SK-N-MC (cell line): ENCODE measurements at regions not wholly inside any gene's neighbourhood (a gene's known extent, or its start where the extent isn't known, plus 50 kb on each side); places are given as distances from the start of the nearest gene placed in this dataset.

Source experiments
- DNase-seq: peaks from one replicate; pipeline ENCODE4 v3.0.0-alpha.2; 2011; ENCODE audit warnings: low read depth, low spot score
- H3K27ac ChIP-seq: fragments of 200-600 bp; sonication (generic); 2 replicates; pipeline ENCODE4 v1.5.1; 2016; ENCODE audit warnings: mixed run types
- H3K36me3 ChIP-seq: fragments of 200-600 bp; sonication (generic); 2 replicates; pipeline ENCODE4 v1.6.1; 2017; ENCODE audit warnings: antibody characterized with exemption, low read length, mixed read lengths; ENCODE audit not compliant: insufficient read depth
- H3K4me3 ChIP-seq: fragments of 200-600 bp; sonication (generic); 2 replicates; pipeline ENCODE4 v1.5.1; 2016
- H3K9ac ChIP-seq: fragments of 200-600 bp; sonication (generic); 2 replicates; pipeline ENCODE4 v1.8.0; 2017; ENCODE audit warnings: mixed run types, mixed read lengths; ENCODE audit not compliant: insufficient read length
- H3K9me3 ChIP-seq: fragments of 200-600 bp; sonication (generic); 2 replicates; pipeline ENCODE4 v1.6.1; 2017; ENCODE audit warnings: low read depth, mild to moderate bottlenecking, antibody characterized with exemption, low read length, moderate library complexity, mixed read lengths
- EZH2 ChIP-seq: fragments of 200-600 bp; sonication (generic); IDR thresholded peaks from one replicate; pipeline ENCODE4 v1.6.1; 2017; ENCODE audit warnings: antibody characterized with exemption
- FOXP2 ChIP-seq: optimal IDR thresholded peaks from 2 replicates; pipeline ENCODE3; 2011; ENCODE audit warnings: mild to moderate bottlenecking, moderate library complexity; ENCODE audit not compliant: insufficient read depth; ENCODE audit errors: extremely low read length, control extremely low read depth
- POLR2AphosphoS5 ChIP-seq: IDR thresholded peaks from 2 replicates; pipeline ENCODE4 v1.6.1; 2012; ENCODE audit warnings: mild to moderate bottlenecking, low read depth, low read length, borderline replicate concordance

DNA sequence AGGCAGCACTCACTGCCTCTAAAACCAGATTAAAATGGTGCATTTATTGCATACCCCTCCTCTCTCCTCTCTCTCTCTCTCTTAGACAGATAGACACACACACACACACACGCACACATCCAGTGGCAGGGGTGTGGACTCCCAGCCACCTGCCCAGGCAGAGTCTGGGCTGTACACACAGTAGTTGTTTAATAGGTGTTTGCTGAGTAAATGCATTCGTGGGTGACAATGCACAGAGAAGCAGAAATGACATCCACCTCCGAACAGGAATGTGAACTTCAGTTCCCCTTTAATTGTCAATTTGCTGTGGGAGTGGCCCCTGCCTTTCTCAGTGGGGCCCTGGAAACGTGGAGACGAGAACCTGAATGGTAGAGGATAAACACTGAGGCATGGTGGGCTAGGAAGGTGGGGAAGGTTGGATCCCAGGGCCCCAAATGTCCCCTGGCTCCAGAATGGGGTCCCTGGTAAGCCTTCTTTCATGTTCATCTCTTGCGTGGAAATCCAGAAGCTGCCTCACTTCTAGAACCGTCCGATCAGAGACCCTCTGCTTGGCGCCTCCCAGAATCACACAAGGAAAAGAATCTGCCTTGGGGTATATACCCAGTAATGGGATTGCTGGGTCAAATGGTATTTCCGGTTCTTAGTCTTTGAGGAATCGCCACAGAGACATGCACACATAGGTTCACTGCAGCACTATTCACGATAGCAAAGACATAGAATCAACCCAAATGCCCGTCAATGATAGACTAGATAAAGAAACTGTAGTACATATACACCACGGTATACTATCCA, 58.5 kb upstream of the ECHDC3 start:
- TF ChIP-seq POLR2AphosphoS5 (no peak), EZH2 (no peak), FOXP2 (no peak)
- no peak overlapping the region for H3K4me3 ChIP-seq
- no peaks in the 10 kb centered on the region for H3K36me3 ChIP-seq
- no peak for DNase-seq
- no peaks in the 10 kb centered on the region for H3K9me3 ChIP-seq
- no peak overlapping the region for H3K9ac ChIP-seq
- no peak overlapping the region for H3K27ac ChIP-seq

DNA sequence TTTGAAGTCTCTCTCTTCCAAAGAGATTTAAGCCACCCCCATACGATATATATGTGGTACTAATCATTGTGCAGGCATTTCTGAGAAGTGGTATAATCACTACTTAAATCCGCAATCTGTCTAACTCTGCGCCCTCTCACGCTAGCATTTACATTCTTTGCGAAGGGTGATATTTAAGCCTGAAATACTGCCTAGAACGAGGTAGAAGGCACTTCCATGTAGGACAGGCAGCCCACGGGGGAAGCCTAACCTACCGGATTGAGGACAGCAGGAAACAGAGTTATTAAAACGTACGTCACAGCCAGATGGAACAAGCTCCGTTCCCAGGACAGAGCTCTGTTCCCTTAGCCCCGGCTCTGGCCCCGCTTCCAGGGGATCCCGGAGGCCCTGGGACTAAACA, 59.3 kb upstream of the ECHDC3 start:
- DNase-seq, result no peak
- Histone ChIP-seq H3K9ac (no peak overlapping the region), H3K9me3 (no peaks in the 10 kb centered on the region), H3K27ac (no peak overlapping the region), H3K4me3 (no peak overlapping the region), H3K36me3 (no peaks in the 10 kb centered on the region)
- no peak for TF ChIP-seq FOXP2
- TF ChIP-seq EZH2, result no peak
- TF ChIP-seq POLR2AphosphoS5, result no peak

DNA sequence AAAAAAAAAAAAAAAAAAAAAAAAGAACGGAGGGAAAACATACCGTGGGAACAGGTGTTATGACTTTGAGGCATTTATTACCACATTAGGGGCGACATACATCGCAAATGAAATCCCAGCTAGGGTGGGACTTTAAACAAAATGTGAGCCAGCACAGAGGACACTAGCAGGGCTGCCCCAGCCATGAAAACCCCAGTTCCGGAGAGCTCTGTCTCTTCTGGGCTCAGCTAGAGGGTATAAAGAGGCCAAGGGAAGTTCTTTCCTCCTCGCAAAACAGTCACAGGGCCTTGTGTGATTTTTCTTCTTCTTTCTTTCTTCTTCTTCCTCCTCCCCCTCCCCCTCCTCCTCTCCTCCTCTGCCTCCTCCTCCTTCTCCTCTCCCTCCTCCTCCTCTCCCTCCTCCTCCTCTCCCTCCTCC, 59.9 kb upstream of the ECHDC3 start:
- H3K9ac ChIP-seq, result no peak overlapping the region
- no peak overlapping the region for H3K27ac ChIP-seq
- H3K9me3 ChIP-seq, result no peaks in the 10 kb centered on the region
- DNase-seq, result no peak
- no peak for TF ChIP-seq EZH2
- no peak for TF ChIP-seq FOXP2
- H3K4me3 ChIP-seq, result no peak overlapping the region
- no peaks in the 10 kb centered on the region for H3K36me3 ChIP-seq

DNA sequence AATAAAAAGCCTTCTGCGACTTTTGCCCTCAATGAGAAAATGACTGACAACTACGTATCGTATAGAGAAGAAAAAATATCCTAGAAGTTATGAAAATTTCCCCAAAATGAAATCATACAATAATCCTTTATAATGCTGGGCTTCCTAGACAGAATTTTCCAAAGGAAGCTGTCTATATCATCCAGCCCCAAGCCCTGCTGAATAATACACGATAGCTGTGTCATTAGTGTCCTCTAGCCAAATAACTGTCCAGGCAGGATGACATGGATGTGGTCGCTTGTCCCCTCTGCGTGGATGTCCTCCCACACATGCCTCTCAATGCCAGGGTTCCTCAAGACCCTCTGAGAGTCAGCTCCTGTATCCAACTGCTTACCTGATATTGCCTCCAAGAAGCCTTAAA, 61.7 kb upstream of the ECHDC3 start:
- no peaks in the 10 kb centered on the region for H3K9me3 ChIP-seq
- no peak overlapping the region for H3K4me3 ChIP-seq
- no peak overlapping the region for H3K27ac ChIP-seq
- TF ChIP-seq POLR2AphosphoS5 (no peak), EZH2 (no peak), FOXP2 (no peak)
- H3K9ac ChIP-seq, result no peak overlapping the region
- no peaks in the 10 kb centered on the region for H3K36me3 ChIP-seq
- DNase-seq, result no peak

DNA sequence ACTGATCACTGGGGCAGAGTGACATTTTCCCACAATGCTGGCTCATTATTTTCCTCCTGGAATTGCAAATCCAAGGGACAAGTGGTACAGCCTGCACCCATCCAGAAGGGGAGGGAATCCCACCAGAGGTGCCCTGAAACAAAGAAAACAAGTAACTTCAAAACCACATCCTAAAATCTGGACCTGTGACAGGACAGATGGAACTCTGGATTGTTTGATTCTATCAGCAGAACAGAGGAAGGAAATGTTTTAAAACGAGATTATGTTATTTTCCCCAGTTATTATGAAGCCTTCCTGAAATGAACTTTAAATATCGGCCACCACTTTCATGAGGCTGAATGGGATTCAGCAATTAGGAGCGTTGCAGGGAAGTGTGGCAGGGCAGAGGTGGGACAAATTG, 62.2 kb upstream of the ECHDC3 start:
- Histone ChIP-seq H3K9ac (no peak overlapping the region), H3K27ac (no peak overlapping the region), H3K4me3 (no peak overlapping the region), H3K9me3 (no peaks in the 10 kb centered on the region), H3K36me3 (no peaks in the 10 kb centered on the region)
- no peak for TF ChIP-seq EZH2
- no peak for TF ChIP-seq POLR2AphosphoS5
- no peak for TF ChIP-seq FOXP2
- no peak for DNase-seq

DNA sequence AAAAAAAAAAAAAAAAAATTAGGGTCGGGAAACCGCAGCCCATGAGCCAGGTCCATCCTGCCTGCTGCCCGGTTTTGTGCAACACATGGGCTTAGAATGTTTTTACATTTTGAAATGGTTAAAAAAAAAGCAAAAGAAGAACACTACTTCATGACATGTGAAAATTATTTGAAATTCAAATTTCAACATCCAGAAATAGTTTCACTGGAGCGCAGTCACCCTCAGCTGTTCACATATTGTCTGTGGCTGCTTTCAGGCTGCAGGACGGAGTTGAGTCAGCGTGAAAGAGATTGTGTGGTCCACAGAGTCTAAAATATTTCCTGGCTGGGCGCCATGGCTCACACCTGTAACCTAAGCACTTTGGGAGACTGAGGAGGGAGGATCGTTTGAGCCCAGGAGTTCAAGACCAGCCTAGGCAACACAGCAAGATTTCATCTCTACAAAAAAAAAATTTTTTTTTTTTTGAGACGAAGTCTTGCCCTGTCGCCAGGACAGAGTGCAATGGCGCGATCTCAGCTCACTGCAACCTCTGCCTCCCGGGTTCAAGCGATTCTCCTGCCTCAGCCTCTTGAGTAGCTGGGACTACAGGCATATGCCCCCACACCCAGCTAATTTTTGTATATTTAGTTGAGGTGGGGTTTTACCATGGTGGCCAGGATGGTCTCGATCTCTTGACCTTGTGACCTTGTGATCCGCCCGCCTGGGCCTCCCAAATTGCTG, 63.9 kb upstream of the ECHDC3 start:
- no peak for DNase-seq
- Histone ChIP-seq H3K9me3 (no peaks in the 10 kb centered on the region), H3K9ac (no peak overlapping the region), H3K27ac (no peak overlapping the region), H3K36me3 (no peaks in the 10 kb centered on the region), H3K4me3 (no peak overlapping the region)
- TF ChIP-seq POLR2AphosphoS5, result no peak
- no peak for TF ChIP-seq EZH2
- TF ChIP-seq FOXP2, result no peak

DNA sequence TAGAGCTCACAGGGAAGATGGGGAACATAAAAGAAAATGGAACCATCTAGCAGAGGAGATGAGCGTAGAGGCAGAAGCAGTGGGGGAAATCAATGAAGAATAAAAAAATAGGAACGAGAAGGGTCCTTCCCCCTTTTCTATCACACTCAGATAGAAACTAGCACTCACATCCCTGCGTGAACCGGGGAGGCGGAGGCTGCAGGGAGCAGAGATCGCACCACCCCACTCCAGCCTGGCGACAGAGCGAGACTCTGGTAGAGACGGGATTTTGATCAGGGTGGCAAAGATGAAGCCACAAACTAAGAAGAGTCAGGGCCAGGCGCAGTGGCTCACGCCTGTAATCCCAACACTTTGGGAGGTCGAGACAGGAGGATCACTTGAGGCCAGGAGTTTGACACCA, 64.7 kb upstream of the ECHDC3 start:
- Histone ChIP-seq H3K9ac (no peak overlapping the region), H3K36me3 (no peaks in the 10 kb centered on the region), H3K9me3 (no peaks in the 10 kb centered on the region), H3K27ac (no peak overlapping the region), H3K4me3 (no peak overlapping the region)
- no peak for DNase-seq
- TF ChIP-seq POLR2AphosphoS5 (no peak), EZH2 (no peak)

DNA sequence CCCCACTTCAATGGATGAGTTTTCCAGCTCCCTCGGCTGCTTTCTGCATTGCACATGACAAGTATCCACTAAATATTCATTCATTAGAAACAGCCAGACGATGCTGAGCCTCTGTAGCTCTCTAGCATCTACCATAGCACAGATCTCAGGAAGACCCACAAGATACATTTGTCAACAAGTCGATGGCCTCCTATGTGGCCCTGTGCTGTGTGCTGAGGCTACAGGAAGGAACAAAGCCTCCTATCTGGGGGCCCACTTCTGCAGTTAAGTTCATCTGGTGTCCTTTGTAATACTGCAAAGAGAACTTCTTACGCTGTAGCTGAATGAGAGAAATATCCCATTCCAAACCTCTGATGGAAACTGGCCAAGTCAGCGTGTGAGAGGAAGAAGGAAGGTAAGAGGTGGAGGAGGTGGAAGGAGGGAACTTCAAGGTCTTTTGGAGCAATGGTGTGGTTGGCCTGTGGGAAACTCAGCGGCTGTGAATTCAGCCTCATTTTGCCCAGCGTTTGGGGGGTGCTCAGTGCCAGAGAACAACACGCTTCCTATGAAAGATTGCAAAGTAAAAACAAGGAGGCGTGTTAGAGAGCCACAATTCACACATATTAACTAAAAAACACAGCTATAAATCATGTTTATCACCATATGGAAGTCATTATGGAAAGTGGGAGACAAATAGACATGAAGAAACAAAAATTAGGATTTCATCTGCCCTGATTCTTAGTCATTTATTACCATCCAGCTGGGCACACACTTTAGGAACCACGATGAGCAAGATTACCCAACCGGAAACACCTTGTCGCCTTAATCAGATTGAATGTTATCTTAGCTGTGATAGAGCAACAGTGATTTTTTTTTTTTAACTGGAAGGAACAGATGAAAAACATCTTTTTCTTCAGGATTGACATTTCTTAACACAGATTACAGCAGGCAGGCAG, 62.2 kb upstream of the USP6NL start:
- no peaks in the 10 kb centered on the region for H3K36me3 ChIP-seq
- no peak overlapping the region for H3K9ac ChIP-seq
- peak; percentile 67 for DNase-seq

More for the DNA sequence above, 62.2 kb upstream of the USP6NL start:
- no peak overlapping the region for H3K27ac ChIP-seq
- TF ChIP-seq POLR2AphosphoS5 (peak; percentile 16; the same call in 1 of the 2 replicates), EZH2 (no peak)
- H3K9me3 ChIP-seq, result no peaks in the 10 kb centered on the region
- peak overlapping the region; percentile 61 for H3K4me3 ChIP-seq
